ENCODE measurements at regions not wholly inside any gene's neighbourhood (a gene's known extent, or its start where the extent isn't known, plus 50 kb on each side); places are given as distances from the start of the nearest gene placed in this dataset.

DNA sequence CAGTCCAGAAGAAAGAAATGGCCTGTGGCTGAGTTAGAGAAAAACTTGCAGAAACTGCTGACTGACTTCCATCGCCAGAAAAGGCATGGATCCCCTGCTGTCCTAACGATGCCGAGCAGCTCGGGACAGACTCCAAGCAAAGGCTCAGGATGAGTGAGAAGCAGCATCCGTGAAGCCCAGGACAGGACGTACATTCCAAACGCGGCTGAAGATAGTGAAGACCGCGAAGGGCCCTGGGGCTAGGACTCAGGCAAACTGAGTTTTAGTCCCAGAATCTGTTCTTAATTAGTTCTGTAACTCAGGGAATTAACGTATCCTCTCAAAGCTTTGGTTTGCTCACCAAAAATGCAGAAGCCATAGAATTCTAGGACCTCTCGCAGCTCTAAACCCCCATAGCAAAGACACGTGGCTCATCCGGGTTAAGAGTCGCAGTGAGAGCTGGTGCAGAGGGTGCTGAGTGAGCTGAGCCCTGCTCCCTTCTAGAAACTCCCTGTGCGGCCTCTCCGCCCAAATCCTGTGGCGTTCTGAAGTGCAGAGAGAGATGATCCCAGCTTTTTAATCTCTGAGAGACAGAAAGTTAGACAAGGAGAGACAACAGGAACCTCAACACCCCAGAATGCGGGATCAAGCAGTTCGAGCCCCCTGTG is 132.9 kb upstream of the THBS2 start:
- Histone ChIP-seq H2AFZ (ENCODE audit: low read depth, low read length, poor library complexity, severe bottlenecking) (no peak overlapping the region), H3K9me2 (ENCODE audit: insufficient read depth) (no peaks in the 10 kb centered on the region), H3K9ac (ENCODE audit: low read length) (no peak overlapping the region), H3K4me1 (ENCODE audit: control insufficient read depth in 1 of 2, insufficient read depth in 2 of 2, low read length in 2 of 2) (no peaks in the 10 kb centered on the region), H3K27me3 (ENCODE audit: insufficient read depth, low read length) (no peaks in the 10 kb centered on the region), H3K36me3 (ENCODE audit: control insufficient read depth in 1 of 2, insufficient read depth in 2 of 2, low read length in 2 of 2) (no peaks in the 10 kb centered on the region), H3K4me2 (ENCODE audit: low read length) (no peak overlapping the region), H3K27ac (ENCODE audit: low read depth, low read length) (no peak overlapping the region), H3K79me2 (ENCODE audit: insufficient read depth, low read length) (no peaks in the 10 kb centered on the region), H3K9me3 (ENCODE audit: control insufficient read depth in 1 of 2, insufficient read depth in 1 of 2, low read depth in 1 of 2, low read length in 2 of 2) (peaks cover 0 to 8% of the 10 kb centered on the region in 2 experiments; a peak in 1 of 4 replicates), H4K20me1 (ENCODE audit: insufficient read depth) (no peaks in the 10 kb centered on the region), H3K4me3 (replicated peaks in 1 of 2; ENCODE audit: low read depth in 1 of 2, low read length in 2 of 2) (no peak overlapping the region)
- CTCF ChIA-PET, result no interaction called here
- no peak for ATAC-seq
- no peak for DNase-seq (ENCODE audit: low read depth, low spot score)
- TF ChIP-seq SIN3A (IDR thresholded peaks at IDR 0.05; ENCODE audit: low read depth), result no peak
- TF ChIP-seq RAD21 (IDR thresholded peaks at IDR 0.05; ENCODE audit: low read depth), result no peak
- TF ChIP-seq EZH2phosphoT487 (IDR thresholded peaks at IDR 0.05; ENCODE audit: borderline replicate concordance), result no peak
- no peak for TF ChIP-seq ATF3 (IDR thresholded peaks at IDR 0.05)
- TF ChIP-seq EZH2 (IDR thresholded peaks at IDR 0.05), result no peak
- no peak for TF ChIP-seq TCF7L2 (IDR thresholded peaks at IDR 0.05; ENCODE audit: borderline replicate concordance, extremely low read depth, insufficient read depth, insufficient read length)
- TF ChIP-seq YY1 (IDR thresholded peaks at IDR 0.05; ENCODE audit: extremely low read depth, insufficient replicate concordance, low read depth, low read length), result no peak
- TF ChIP-seq POLR2A (IDR thresholded peaks at IDR 0.05; ENCODE audit: borderline replicate concordance, extremely low read depth, insufficient read depth, insufficient read length), result no peak
- no peak for TF ChIP-seq SRF (IDR thresholded peaks at IDR 0.05; ENCODE audit: low read depth)
- no TSS peak for BruUV-seq (replicated peaks)
- RAD21 ChIA-PET (ENCODE audit: low non-redundant PET in 1 of 2, low total read pairs in 2 of 2, uncharacterized antibody in 2 of 2, unreplicated experiment in 2 of 2), result no interaction called here
- intact Hi-C loops (cut with micrococcal nuclease), result no loop called here
- POLR2A ChIA-PET, result no interaction called here

GRCh38 chr6:169385237-169385880 is 131.7 kb upstream of the THBS2 start:
- TF ChIP-seq ATF3 (IDR thresholded peaks at IDR 0.05), result no peak
- no peak for TF ChIP-seq EGR1 (IDR thresholded peaks at IDR 0.05; ENCODE audit: low read depth)
- Histone ChIP-seq H3K9me2 (ENCODE audit: insufficient read depth) (no peaks in the 10 kb centered on the region), H3K4me2 (ENCODE audit: low read length) (no peak overlapping the region), H3K4me1 (ENCODE audit: control insufficient read depth in 1 of 2, insufficient read depth in 2 of 2, low read length in 2 of 2) (no peaks in the 10 kb centered on the region), H3K36me3 (ENCODE audit: control insufficient read depth in 1 of 2, insufficient read depth in 2 of 2, low read length in 2 of 2) (no peaks in the 10 kb centered on the region), H4K20me1 (ENCODE audit: insufficient read depth) (no peaks in the 10 kb centered on the region), H3K4me3 (replicated peaks in 1 of 2; ENCODE audit: low read depth in 1 of 2, low read length in 2 of 2) (no peak overlapping the region), H3K27me3 (ENCODE audit: insufficient read depth, low read length) (no peaks in the 10 kb centered on the region), H3K9ac (ENCODE audit: low read length) (no peak overlapping the region), H3K27ac (ENCODE audit: low read depth, low read length) (no peak overlapping the region), H3K79me2 (ENCODE audit: insufficient read depth, low read length) (no peaks in the 10 kb centered on the region), H3K9me3 (ENCODE audit: control insufficient read depth in 1 of 2, insufficient read depth in 1 of 2, low read depth in 1 of 2, low read length in 2 of 2) (peaks cover 0 to 8% of the 10 kb centered on the region in 2 experiments; a peak in 1 of 4 replicates), H2AFZ (ENCODE audit: low read depth, low read length, poor library complexity, severe bottlenecking) (no peak overlapping the region)
- POLR2A ChIA-PET, result no interaction called here
- DNase-seq (ENCODE audit: low read depth, low spot score) (no peak), ATAC-seq (no peak)
- no TSS peak for BruUV-seq (replicated peaks)
- RAD21 ChIA-PET (ENCODE audit: low non-redundant PET in 1 of 2, low total read pairs in 2 of 2, uncharacterized antibody in 2 of 2, unreplicated experiment in 2 of 2), result no interaction called here
- CTCF ChIA-PET, result no interaction called here
- intact Hi-C loops (cut with micrococcal nuclease), result no loop called here
